ENCODE measurements at regions not wholly inside any gene's neighbourhood (a gene's known extent, or its start where the extent isn't known, plus 50 kb on each side); places are given as distances from the start of the nearest gene placed in this dataset.

DNA sequence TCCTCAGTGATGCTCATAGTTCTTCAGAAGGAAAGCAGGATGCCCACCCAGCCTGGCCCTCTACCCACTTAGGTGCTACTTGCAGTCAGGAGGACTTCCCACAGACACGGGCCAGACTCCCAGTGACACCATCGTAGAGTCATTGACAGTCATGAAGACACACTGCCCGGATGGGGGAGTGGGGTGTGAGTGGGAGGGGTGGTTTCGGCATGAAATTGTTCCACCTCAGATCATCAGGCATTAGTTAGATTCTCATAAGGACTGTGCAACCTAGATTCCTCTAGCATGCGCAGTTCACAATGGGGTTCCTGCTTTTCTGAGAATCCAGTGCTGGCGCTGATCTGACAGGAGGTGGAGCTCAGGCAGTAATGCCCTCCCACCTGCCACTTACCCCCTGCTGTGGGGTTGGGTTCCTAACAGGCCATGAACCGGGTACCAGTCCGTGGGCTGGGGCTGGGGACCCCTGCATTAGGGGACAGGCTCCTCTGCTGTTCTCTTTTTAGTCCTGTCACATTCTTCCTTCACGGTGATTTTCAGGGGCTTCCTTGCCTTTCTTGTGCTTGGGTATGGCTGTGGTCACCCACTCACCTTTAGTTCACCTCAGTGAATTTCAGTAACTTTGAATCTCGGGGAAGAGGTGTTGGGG lies 88.2 kb upstream of the ANKRD55 start:
- H3K4me1 ChIP-seq (ENCODE audit: insufficient read depth, low read length) = peaks cover 37% of the 10 kb centered on the region
- H3K27ac ChIP-seq (ENCODE audit: extremely low read length, insufficient read depth, low read length) = no peak overlapping the region
- BruUV-seq (replicated peaks) = no TSS peak
- H2AFZ ChIP-seq (ENCODE audit: low read length) = no peak overlapping the region
- no peak for TF ChIP-seq BCL6 (CRISPR knock-in tag; IDR thresholded peaks at IDR 0.05)
- H4K20me1 ChIP-seq (ENCODE audit: insufficient read depth, low read length) = no peaks in the 10 kb centered on the region
- CTCF ChIA-PET (ENCODE audit: low intra/inter-chr PET ratio, low total read pairs) = no interaction called here
- FAIRE-seq = no peak
- in situ Hi-C loops (cut with HindIII; ENCODE audit: extremely low pct_ligation_motif_present, low pct_unique_long_range_greater_than_20kb) (no loop called here), intact Hi-C loops (cut with micrococcal nuclease; ENCODE audit: unreplicated experiment) (no loop called here)
- no peaks in the 10 kb centered on the region for H3K36me3 ChIP-seq (replicated peaks in 1 of 2; ENCODE audit: control insufficient read depth in 1 of 2, insufficient read depth in 2 of 2, low read length in 2 of 2)
- H3K9me3 ChIP-seq (ENCODE audit: low read length) = no peaks in the 10 kb centered on the region
- no peak for ATAC-seq
- POLR2A ChIA-PET = no interaction called here
- no peaks in the 10 kb centered on the region for H3K27me3 ChIP-seq (ENCODE audit: control insufficient read depth in 1 of 2, insufficient read depth in 2 of 2, low read length in 2 of 2)
- no peaks in the 10 kb centered on the region for H3K79me2 ChIP-seq (ENCODE audit: insufficient read depth, low read length)
- 93% methylated on average over 9 of the region's 10 CpGs for WGBS (ENCODE audit: low lambda C conversion rate)
- H3K4me3 ChIP-seq (replicated peaks in 1 of 3; ENCODE audit: insufficient read depth in 1 of 3, low read depth in 2 of 3, low read length in 3 of 3) = no peak overlapping the region
- H3K9ac ChIP-seq (ENCODE audit: insufficient read depth, low read depth, low read length) = no peak overlapping the region
- no peak for DNase-seq (ENCODE audit: low spot score)
- H3K4me2 ChIP-seq (ENCODE audit: low read depth, low read length) = no peak overlapping the region

- no peaks in the 10 kb centered on the region for H3K27me3 ChIP-seq (ENCODE audit: control insufficient read depth in 1 of 2, insufficient read depth in 2 of 2, low read length in 2 of 2)
- in situ Hi-C loops (cut with HindIII; ENCODE audit: extremely low pct_ligation_motif_present, low pct_unique_long_range_greater_than_20kb) = no loop called here
- H3K4me1 ChIP-seq (ENCODE audit: insufficient read depth, low read length) = peaks cover 30% of the 10 kb centered on the region
- no peak overlapping the region for H3K9ac ChIP-seq (ENCODE audit: insufficient read depth, low read depth, low read length)
- no peaks in the 10 kb centered on the region for H3K9me3 ChIP-seq (ENCODE audit: low read length)
- FAIRE-seq (no peak), DNase-seq (ENCODE audit: low spot score) (no peak), ATAC-seq (no peak)
- no peak overlapping the region for H3K4me3 ChIP-seq (replicated peaks in 1 of 3; ENCODE audit: insufficient read depth in 1 of 3, low read depth in 2 of 3, low read length in 3 of 3)
- intact Hi-C loops (cut with micrococcal nuclease; ENCODE audit: unreplicated experiment) = no loop called here
- WGBS (ENCODE audit: low lambda C conversion rate) = 94% methylated on average over 3 of the region's 3 CpGs
- CTCF ChIA-PET (ENCODE audit: low intra/inter-chr PET ratio, low total read pairs) = no interaction called here
- BruUV-seq (replicated peaks) = no TSS peak
- H4K20me1 ChIP-seq (ENCODE audit: insufficient read depth, low read length) = no peaks in the 10 kb centered on the region
- H3K36me3 ChIP-seq (replicated peaks in 1 of 2; ENCODE audit: control insufficient read depth in 1 of 2, insufficient read depth in 2 of 2, low read length in 2 of 2) = no peaks in the 10 kb centered on the region
- POLR2A ChIA-PET = no interaction called here
- no peak overlapping the region for H3K27ac ChIP-seq (ENCODE audit: extremely low read length, insufficient read depth, low read length)
- H3K79me2 ChIP-seq (ENCODE audit: insufficient read depth, low read length) = no peaks in the 10 kb centered on the region
- H3K4me2 ChIP-seq (ENCODE audit: low read depth, low read length) = no peak overlapping the region
- no peak overlapping the region for H2AFZ ChIP-seq (ENCODE audit: low read length)
- no peak for TF ChIP-seq HNRNPLL (IDR thresholded peaks at IDR 0.05; ENCODE audit: low read depth, low read length, poor library complexity, severe bottlenecking)
- no peak for TF ChIP-seq SUZ12 (IDR thresholded peaks at IDR 0.05; ENCODE audit: low read depth, low read length)
- no peak for TF ChIP-seq JDP2 (CRISPR knock-in tag; IDR thresholded peaks at IDR 0.05; ENCODE audit: borderline replicate concordance)
- TF ChIP-seq ATM (IDR thresholded peaks at IDR 0.05; ENCODE audit: borderline replicate concordance) = no peak
- TF ChIP-seq ZSCAN9 (CRISPR knock-in tag; IDR thresholded peaks at IDR 0.05; ENCODE audit: borderline replicate concordance) = no peak
- no peak for TF ChIP-seq MED1 (CRISPR knock-in tag; IDR thresholded peaks at IDR 0.05)
- TF ChIP-seq NR2C2 (CRISPR knock-in tag; IDR thresholded peaks at IDR 0.05; ENCODE audit: borderline replicate concordance) = no peak
- TF ChIP-seq ZNF549 (CRISPR knock-in tag; IDR thresholded peaks at IDR 0.05) = no peak
- TF ChIP-seq FOXP4 (CRISPR knock-in tag; IDR thresholded peaks at IDR 0.05) = no peak
- TF ChIP-seq ZNF121 (CRISPR knock-in tag; IDR thresholded peaks at IDR 0.05) = no peak
- TF ChIP-seq, protein P1, sequence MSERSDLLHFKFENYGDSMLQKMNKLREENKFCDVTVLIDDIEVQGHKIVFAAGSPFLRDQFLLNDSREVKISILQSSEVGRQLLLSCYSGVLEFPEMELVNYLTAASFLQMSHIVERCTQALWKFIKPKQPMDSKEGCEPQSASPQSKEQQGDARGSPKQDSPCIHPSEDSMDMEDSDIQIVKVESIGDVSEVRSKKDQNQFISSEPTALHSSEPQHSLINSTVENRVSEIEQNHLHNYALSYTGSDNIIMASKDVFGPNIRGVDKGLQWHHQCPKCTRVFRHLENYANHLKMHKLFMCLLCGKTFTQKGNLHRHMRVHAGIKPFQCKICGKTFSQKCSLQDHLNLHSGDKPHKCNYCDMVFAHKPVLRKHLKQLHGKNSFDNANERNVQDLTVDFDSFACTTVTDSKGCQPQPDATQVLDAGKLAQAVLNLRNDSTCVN (CRISPR knock-in tag; IDR thresholded peaks at IDR 0.05; ENCODE audit: borderline replicate concordance) = no peak
- no peak for TF ChIP-seq CBX2 (IDR thresholded peaks at IDR 0.05; ENCODE audit: low read depth, low read length)
- TF ChIP-seq CBX2 (CRISPR knock-in tag; IDR thresholded peaks at IDR 0.05; ENCODE audit: low read depth) = no peak
- no peak for TF ChIP-seq GATAD2A (CRISPR knock-in tag; IDR thresholded peaks at IDR 0.05)
Observed at GRCh38 chr5:56320686-56321085, 87.6 kb upstream of the ANKRD55 start.

Data from HepG2 (cell line).